Prostate gland (tissue), 2 donors: ENCODE measurements at regions not wholly inside any gene's neighbourhood (a gene's known extent, or its start where the extent isn't known, plus 50 kb on each side); places are given as distances from the start of the nearest gene placed in this dataset.

Experiments used
- POLR2A ChIP-seq: fragments of 450-650 bp; IDR thresholded peaks from one replicate; pipeline ENCODE4 v1.6.1; 2016; ENCODE audit warnings: antibody characterized with exemption, mild to moderate bottlenecking
- POLR2AphosphoS5 ChIP-seq: sonication (generic); formaldehyde crosslinking; IDR thresholded peaks from one replicate; pipeline ENCODE4 v1.6.1; 2017; ENCODE audit warnings: antibody characterized with exemption
- TF ChIP-seq, protein P1 (sequence below), 4 experiments: fragments of 200-600 bp in 2 of 4; fragments of 450-650 bp in 2 of 4; sonication (generic) in 2 of 4; IDR thresholded peaks; 1 replicate in 3 of 4; 2 replicates in 1 of 4; pipeline ENCODE4 v1.5.1; 2016 to 2019; ENCODE audit warnings: antibody characterized with exemption in 4 of 4, mild to moderate bottlenecking in 2 of 4, moderate library complexity in 2 of 4

DNA sequence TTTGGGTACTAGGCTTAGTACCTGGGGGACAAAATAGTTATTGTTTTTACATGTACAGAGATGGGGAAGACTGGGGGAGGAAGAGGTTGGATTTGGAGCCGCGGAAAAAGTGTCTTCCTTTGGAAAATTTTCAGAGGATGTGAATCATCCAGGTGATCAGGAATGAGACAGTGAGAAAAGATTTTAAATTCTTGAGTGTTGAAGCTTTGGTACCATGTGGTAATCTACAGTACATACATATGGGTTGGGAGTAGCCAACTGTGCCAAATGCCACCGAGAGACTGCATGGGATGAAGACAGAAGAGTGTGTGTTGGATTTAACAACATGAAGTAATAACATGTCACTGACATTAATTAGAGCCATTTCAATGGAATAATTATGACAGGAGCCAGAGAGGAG lies 1238.2 kb downstream of the ROBO1 start:
- TF ChIP-seq, protein P1, sequence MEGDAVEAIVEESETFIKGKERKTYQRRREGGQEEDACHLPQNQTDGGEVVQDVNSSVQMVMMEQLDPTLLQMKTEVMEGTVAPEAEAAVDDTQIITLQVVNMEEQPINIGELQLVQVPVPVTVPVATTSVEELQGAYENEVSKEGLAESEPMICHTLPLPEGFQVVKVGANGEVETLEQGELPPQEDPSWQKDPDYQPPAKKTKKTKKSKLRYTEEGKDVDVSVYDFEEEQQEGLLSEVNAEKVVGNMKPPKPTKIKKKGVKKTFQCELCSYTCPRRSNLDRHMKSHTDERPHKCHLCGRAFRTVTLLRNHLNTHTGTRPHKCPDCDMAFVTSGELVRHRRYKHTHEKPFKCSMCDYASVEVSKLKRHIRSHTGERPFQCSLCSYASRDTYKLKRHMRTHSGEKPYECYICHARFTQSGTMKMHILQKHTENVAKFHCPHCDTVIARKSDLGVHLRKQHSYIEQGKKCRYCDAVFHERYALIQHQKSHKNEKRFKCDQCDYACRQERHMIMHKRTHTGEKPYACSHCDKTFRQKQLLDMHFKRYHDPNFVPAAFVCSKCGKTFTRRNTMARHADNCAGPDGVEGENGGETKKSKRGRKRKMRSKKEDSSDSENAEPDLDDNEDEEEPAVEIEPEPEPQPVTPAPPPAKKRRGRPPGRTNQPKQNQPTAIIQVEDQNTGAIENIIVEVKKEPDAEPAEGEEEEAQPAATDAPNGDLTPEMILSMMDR (IDR thresholded peaks at IDR 0.05) = no peak
- TF ChIP-seq POLR2AphosphoS5 (no peak), POLR2A (no peak)
